CD4-positive, alpha-beta T cell treated with Interleukin-4 for 1 hour (primary cell): ENCODE measurements at regions not wholly inside any gene's neighbourhood (a gene's known extent, or its start where the extent isn't known, plus 50 kb on each side); places are given as distances from the start of the nearest gene placed in this dataset.
A peak's percentile ranks its signal among the peaks of the same experiment; 100 is the strongest.
"Not testable (repeated sequence)": the region's sequence is repeated elsewhere in the genome, so short reads cannot be mapped to it uniquely, and the experiment has no call there.

Experiments
- DNase-seq, 2 donors: peaks; one replicate each; pipeline ENCODE4 v3.0.0-alpha.2; 2020 to 2022

DNA sequence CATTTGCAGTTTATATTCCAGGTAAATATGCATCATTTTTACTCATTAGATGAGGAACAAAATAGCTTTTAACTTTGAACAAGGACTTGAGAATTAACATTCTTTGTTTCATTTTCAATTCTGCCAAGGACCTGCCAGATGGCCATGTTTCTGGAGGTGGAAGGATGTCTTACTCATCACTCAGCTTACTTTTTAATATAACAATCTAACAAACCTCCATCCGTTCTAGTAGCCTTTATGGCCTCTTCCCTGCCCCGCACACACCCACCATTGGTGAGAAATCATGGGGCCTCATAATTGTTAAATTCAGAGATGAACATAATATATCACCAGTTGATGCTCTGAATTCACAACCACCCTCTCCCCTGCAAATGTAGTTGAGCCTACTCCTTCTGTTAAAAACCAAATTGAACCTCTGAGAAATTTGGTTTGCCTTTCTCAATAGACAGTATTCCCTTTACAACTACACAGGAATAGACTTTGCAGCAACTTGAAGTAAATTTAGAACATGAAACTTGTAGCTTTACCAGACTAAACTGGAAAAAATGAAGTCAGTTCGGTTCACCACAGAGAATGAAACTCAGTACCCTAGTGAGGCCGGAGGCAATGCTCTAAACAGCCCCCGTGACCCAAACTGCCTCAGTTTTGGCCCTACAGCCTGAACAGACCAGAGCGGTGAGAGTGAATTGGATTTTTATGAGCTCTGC, 50.1 kb upstream of the ACSL4 start:
- no peak for DNase-seq

GRCh38 chrX:109783701-109784079, 50.6 kb upstream of the ACSL4 start:
- no peak for DNase-seq

DNA sequence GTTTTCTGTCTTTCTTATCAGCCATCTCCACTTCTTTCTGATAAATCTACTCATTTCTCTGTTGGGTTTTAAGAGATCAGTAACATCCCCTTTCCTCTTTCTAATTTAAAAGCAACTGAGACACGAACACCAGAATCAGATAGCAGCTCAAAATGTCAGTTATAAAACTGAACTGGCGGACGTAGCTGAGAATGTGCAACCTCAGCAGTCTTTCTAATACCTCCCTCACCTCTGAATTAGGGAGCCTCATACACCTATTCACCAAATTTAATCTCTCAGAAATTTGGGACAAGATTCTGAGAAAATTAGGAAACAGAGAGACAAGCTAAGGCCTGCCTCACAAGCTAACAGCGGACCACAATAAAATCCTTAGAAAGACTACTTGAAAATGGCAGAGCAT, 52.0 kb upstream of the ACSL4 start:
- DNase-seq, result no peak

DNA sequence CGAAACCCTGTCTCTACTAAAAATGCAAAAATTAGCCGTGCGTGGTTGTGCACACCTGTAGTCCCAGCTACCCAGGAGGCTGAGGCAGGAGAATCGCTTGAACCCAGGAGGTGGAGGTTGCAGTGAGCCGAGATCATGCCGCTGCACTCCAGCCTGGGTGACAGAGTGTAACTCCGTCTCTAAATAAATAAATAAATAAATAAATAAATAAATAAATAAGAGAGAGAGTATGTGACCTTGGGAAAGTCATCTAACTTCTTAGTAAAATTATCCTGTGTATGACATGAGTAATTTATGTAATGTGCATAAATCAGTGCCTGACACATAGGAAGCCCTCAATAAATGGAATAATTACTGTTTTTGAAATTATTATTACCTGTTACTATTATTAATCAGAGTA, 57.5 kb upstream of the ACSL4 start:
- not testable (repeated sequence) for DNase-seq

DNA sequence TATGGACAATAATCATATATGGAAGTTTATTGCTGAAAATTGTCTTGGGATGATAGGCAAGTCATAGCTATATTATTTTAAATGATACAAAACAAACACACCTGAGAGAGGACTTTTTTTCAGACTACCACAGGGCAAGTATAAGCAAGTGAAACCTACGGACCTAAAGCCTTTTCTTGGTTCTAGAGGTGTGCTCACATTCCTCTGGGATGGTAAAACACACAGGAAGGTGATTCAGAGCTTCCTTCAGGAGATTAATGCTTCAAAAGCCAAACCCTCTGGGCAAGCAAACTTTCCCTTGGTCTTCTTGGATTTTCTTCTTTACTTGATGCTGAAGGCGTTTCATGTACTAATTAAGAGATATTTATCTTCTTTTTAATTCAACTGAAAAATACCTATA, 60.1 kb upstream of the ACSL4 start:
- no peak for DNase-seq

DNA sequence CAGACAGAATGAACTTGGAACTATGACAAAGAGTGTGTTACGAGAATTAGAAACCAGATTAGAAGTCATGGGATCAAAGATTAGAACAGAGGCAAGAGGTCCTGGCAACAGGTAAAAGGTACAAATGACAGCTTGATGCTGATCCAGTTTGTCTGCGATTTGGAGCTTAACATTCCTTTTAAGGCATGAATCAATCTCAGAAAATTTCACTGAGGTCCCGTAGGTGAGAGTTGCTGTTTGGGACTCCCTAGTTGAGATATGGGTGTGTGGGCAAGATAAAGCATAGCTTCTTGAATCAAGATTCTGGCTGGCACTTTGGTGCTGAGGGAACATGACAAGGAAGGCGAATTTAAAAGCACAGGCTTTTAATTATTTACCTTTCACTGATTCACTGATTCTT, 62.6 kb upstream of the ACSL4 start:
- no peak for DNase-seq

GRCh38 chrX:109797311-109797975, 64.4 kb upstream of the ACSL4 start:
- DNase-seq, result no peak

DNA sequence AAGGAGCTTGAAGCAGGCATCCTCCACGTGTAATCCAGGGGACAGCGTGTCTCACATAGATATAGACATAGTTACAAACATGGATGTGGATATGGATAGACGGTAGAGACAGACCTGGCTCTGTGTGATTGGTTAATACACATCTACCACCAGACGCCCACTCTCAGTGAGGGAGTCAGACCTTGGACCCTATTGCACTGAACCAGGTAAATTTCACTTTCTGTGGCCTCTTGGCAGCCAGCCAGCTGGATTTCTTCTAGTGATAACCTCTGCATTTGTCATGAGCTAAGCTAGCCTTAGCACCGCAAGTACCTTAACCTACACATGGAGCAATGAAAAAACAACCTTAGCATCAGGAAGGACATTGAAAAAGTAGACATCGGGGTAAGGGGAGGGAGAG, 79.2 kb upstream of the ACSL4 start:
- DNase-seq, result no peak

DNA sequence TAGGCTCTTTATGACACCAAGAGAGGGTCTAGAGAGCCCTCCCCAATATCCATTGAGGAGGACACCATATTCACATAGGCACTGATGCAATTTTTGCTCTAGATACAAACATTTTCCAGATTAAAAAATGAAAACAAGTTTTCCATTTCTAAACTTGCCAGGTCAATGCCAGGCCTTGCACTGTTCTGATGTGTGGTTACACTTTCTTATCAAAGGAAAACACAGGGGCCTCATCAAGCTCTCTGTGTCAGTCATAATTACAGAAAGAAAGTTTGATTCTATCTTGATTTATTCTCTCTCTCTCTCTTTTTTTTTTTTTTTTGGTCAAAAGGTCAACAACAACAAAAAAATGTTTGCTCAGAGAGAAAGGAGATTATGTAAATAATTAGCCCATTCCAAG, 80.2 kb upstream of the ACSL4 start:
- DNase-seq, result no peak

- DNase-seq, result no peak
These were observed 85.9 kb upstream of the ACSL4 start for GRCh38 chrX:109818976-109819375.

GRCh38 chrX:109822861-109823260, 89.8 kb upstream of the ACSL4 start:
- no peak for DNase-seq

GRCh38 chrX:109826954-109827708, 94.1 kb upstream of the ACSL4 start:
- no peak for DNase-seq

DNA sequence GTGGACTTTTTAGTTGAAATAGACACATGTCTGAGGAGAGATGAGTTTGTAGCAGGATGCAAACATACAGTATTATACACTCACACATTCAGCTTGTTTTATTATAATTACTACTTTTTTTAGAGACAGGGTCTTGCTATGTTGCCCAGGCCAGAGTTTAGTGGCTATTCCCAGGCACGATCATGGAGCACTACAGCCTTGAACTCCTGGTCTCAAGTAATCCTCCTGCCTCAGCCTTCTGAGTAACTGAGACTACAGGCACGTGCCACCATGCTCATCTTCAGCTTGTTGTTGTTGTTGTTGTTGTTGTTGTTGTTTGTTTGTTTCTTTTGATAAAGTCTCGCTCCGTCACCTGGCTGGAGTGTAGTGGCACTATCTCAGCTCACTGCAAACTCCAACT, 94.7 kb upstream of the ACSL4 start:
- DNase-seq, result no peak

DNA sequence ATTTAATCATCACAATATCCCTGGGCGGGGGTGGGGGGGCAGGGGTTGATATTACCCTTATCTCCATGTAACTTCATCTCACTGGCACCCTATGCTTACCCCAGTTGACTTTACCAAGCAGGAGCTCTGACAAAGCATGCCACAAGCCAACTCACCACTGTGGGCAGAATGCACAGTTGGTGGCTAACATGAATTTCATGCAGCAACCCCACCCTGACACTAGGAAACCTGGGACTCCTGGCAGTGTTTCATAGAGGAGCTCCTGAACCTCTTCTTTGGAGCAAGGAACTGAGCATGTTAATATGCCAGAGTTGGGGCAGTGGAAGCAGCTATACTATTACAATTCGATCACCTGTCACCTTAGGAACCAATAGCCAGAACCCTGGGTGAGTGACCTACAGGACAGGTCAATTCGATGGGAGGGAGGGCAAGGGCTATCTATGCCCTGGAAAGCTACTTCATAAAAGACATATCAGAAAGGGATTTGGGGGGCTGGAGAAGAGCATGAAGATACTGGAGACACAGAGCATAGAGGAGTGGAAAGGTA, 97.2 kb upstream of the ACSL4 start:
- DNase-seq, result no peak

GRCh38 chrX:109830704-109831206, 97.7 kb upstream of the ACSL4 start:
- no peak for DNase-seq

- no peak for DNase-seq
These were observed 98.4 kb upstream of the ACSL4 start for GRCh38 chrX:109831326-109831985.

GRCh38 chrX:109839694-109840567, 106.9 kb upstream of the ACSL4 start:
- DNase-seq, result peak in 1 of 2 donors; percentile 17

GRCh38 chrX:109840585-109840984, 107.5 kb upstream of the ACSL4 start:
- peak in 1 of 2 donors; percentile 36 for DNase-seq

GRCh38 chrX:109841257-109841656, 108.2 kb upstream of the ACSL4 start:
- DNase-seq, result no peak

DNA sequence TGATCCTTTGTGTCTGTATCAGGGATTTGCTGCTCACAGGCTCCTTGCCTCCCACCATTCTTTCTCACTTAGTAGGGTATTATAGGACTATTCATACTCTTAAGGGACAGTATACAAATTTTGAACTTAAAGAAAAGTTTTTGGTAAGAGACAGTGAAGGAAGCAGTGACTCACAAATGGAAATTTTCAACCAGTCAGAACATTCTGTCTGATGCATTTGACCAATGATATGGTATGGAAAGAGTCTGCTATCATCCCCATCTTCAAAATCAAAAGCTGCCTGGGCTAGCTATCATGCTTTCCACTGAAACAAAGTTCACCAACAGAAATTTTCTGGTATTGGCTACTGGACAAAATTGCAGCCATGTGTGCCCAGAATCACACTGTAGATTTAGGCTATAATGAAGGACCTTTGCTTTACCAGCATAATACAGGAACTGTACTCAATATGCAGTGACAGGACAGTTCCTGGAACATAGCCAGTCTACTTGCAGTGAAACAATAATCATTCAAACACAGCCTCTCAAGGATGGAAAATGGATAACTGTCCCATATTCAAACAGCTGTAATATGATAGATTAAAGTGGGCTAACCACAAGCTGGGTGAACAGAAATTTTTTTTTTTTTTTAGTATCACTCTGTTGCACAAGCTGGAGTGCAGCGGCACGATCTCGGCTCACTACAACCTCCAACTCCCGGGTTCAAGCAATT, 109.0 kb upstream of the ACSL4 start:
- no peak for DNase-seq

- DNase-seq, result no peak
These were observed 109.6 kb upstream of the ACSL4 start for GRCh38 chrX:109842611-109843010.
